ENCODE measurements at regions not wholly inside any gene's neighbourhood (a gene's known extent, or its start where the extent isn't known, plus 50 kb on each side); places are given as distances from the start of the nearest gene placed in this dataset.

- Histone ChIP-seq H3K4me2 (ENCODE audit: low read length) (no peak overlapping the region), H3K79me2 (ENCODE audit: insufficient read depth, low read length) (no peaks in the 10 kb centered on the region), H3K4me1 (ENCODE audit: insufficient read depth, low read length) (no peaks in the 10 kb centered on the region), H3K27me3 (ENCODE audit: insufficient read depth, low read length) (no peaks in the 10 kb centered on the region), H3K27ac (ENCODE audit: low read depth, low read length) (no peak overlapping the region), H3K9me3 (ENCODE audit: insufficient read depth, low read depth, low read length) (no peaks in the 10 kb centered on the region), H3K36me3 (ENCODE audit: insufficient read depth, low read length) (no peaks in the 10 kb centered on the region), H3K4me3 (ENCODE audit: insufficient read depth, low read depth, low read length) (no peak overlapping the region), H3K9ac (ENCODE audit: low read length) (no peak overlapping the region), H2AFZ (ENCODE audit: low read depth, low read length) (no peak overlapping the region), H4K20me1 (ENCODE audit: insufficient read depth, low read length) (no peaks in the 10 kb centered on the region)
- no peak for DNase-seq (ENCODE audit: low read depth)
- H3K27ac Mint-ChIP-seq (ENCODE audit: unreplicated experiment): no peak overlapping the region
- no peaks in the 10 kb centered on the region for H3K27me3 Mint-ChIP-seq (ENCODE audit: low read depth, unreplicated experiment)
- FAIRE-seq: no peak
- no peak overlapping the region for H3K4me3 Mint-ChIP-seq (ENCODE audit: unreplicated experiment)
- H3K9me3 Mint-ChIP-seq (ENCODE audit: unreplicated experiment): no peaks in the 10 kb centered on the region
- TF ChIP-seq CTCF (IDR thresholded peaks at IDR 0.05; ENCODE audit: insufficient read depth, low read depth, low read length): no peak
- no peak for TF ChIP-seq EZH2 (IDR thresholded peaks at IDR 0.05; ENCODE audit: insufficient read depth, low read length)
- H3K36me3 Mint-ChIP-seq (ENCODE audit: low read depth, unreplicated experiment): no peaks in the 10 kb centered on the region
- H3K4me1 Mint-ChIP-seq (ENCODE audit: low read depth, unreplicated experiment): no peaks in the 10 kb centered on the region
These were observed 387.0 kb downstream of the TLR4 start for GRCh38 chr9:118091226-118091625.

GRCh38 chr9:118091711-118092500, 387.7 kb downstream of the TLR4 start:
- H3K4me1 ChIP-seq (ENCODE audit: insufficient read depth, low read length): no peaks in the 10 kb centered on the region
- Mint-ChIP-seq H3K27ac (ENCODE audit: unreplicated experiment) (no peak overlapping the region), H3K27me3 (ENCODE audit: low read depth, unreplicated experiment) (no peaks in the 10 kb centered on the region), H3K4me3 (ENCODE audit: unreplicated experiment) (no peak overlapping the region), H3K4me1 (ENCODE audit: low read depth, unreplicated experiment) (no peaks in the 10 kb centered on the region), H3K36me3 (ENCODE audit: low read depth, unreplicated experiment) (no peaks in the 10 kb centered on the region), H3K9me3 (ENCODE audit: unreplicated experiment) (no peaks in the 10 kb centered on the region)
- FAIRE-seq (no peak), DNase-seq (ENCODE audit: low read depth) (no peak)
- no peaks in the 10 kb centered on the region for H3K27me3 ChIP-seq (ENCODE audit: insufficient read depth, low read length)
- H3K79me2 ChIP-seq (ENCODE audit: insufficient read depth, low read length): no peaks in the 10 kb centered on the region
- H4K20me1 ChIP-seq (ENCODE audit: insufficient read depth, low read length): no peaks in the 10 kb centered on the region
- H3K36me3 ChIP-seq (ENCODE audit: insufficient read depth, low read length): no peaks in the 10 kb centered on the region
- H3K9ac ChIP-seq (ENCODE audit: low read length): no peak overlapping the region
- TF ChIP-seq EZH2 (IDR thresholded peaks at IDR 0.05; ENCODE audit: insufficient read depth, low read length) (no peak), CTCF (IDR thresholded peaks at IDR 0.05; ENCODE audit: insufficient read depth, low read depth, low read length) (no peak)
- H3K27ac ChIP-seq (ENCODE audit: low read depth, low read length): no peak overlapping the region
- H3K4me2 ChIP-seq (ENCODE audit: low read length): no peak overlapping the region
- no peaks in the 10 kb centered on the region for H3K9me3 ChIP-seq (ENCODE audit: insufficient read depth, low read depth, low read length)
- H3K4me3 ChIP-seq (ENCODE audit: insufficient read depth, low read depth, low read length): no peak overlapping the region
- no peak overlapping the region for H2AFZ ChIP-seq (ENCODE audit: low read depth, low read length)

DNA sequence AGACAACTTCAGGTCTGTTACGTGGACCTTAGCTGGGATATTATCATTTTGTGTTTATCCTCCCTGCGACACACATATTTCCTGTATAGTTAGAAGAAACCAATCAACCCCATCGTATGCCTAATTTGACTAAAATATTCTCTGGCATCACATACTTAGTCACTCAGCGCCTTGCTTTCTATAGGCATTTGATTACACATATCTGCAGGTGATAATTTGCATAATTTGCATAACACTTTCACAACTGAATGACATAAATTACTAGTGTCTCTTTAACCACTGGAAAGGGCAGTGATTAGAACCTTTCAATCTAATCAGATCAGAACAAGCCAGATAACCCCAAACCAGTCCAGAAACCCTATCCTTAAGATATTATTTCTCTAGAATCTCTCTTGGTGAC, 390.2 kb downstream of the TLR4 start:
- H3K4me3 Mint-ChIP-seq (ENCODE audit: unreplicated experiment): no peak overlapping the region
- no peaks in the 10 kb centered on the region for H3K4me1 Mint-ChIP-seq (ENCODE audit: low read depth, unreplicated experiment)
- no peaks in the 10 kb centered on the region for H3K27me3 Mint-ChIP-seq (ENCODE audit: low read depth, unreplicated experiment)
- Histone ChIP-seq H3K4me2 (ENCODE audit: low read length) (no peak overlapping the region), H4K20me1 (ENCODE audit: insufficient read depth, low read length) (no peaks in the 10 kb centered on the region), H3K36me3 (ENCODE audit: insufficient read depth, low read length) (no peaks in the 10 kb centered on the region), H3K9ac (ENCODE audit: low read length) (no peak overlapping the region), H3K27ac (ENCODE audit: low read depth, low read length) (no peak overlapping the region), H3K4me1 (ENCODE audit: insufficient read depth, low read length) (no peaks in the 10 kb centered on the region), H3K27me3 (ENCODE audit: insufficient read depth, low read length) (no peaks in the 10 kb centered on the region), H3K9me3 (ENCODE audit: insufficient read depth, low read depth, low read length) (no peaks in the 10 kb centered on the region), H3K79me2 (ENCODE audit: insufficient read depth, low read length) (no peaks in the 10 kb centered on the region), H3K4me3 (ENCODE audit: insufficient read depth, low read depth, low read length) (no peak overlapping the region), H2AFZ (ENCODE audit: low read depth, low read length) (no peak overlapping the region)
- H3K27ac Mint-ChIP-seq (ENCODE audit: unreplicated experiment): no peak overlapping the region
- H3K36me3 Mint-ChIP-seq (ENCODE audit: low read depth, unreplicated experiment): no peaks in the 10 kb centered on the region
- FAIRE-seq (no peak), DNase-seq (ENCODE audit: low read depth) (no peak)
- no peaks in the 10 kb centered on the region for H3K9me3 Mint-ChIP-seq (ENCODE audit: unreplicated experiment)
- TF ChIP-seq CTCF (IDR thresholded peaks at IDR 0.05; ENCODE audit: insufficient read depth, low read depth, low read length) (no peak), EZH2 (IDR thresholded peaks at IDR 0.05; ENCODE audit: insufficient read depth, low read length) (no peak)

Data from astrocyte (in vitro differentiated cells and primary cell).